ENCODE measurements at regions not wholly inside any gene's neighbourhood (a gene's known extent, or its start where the extent isn't known, plus 50 kb on each side); places are given as distances from the start of the nearest gene placed in this dataset.

GRCh38 chr6:156718647-156719394 is 58.4 kb upstream of the ARID1B start:
- Histone ChIP-seq H3K4me3 (no peak overlapping the region), H3K4me1 (peaks cover 0 to 25% (median 24%) of the 10 kb centered on the region in 4 donors), H3K27ac (peak overlapping the region; percentile 80 to 92 (median 90)), H3K9me3 (no peaks in the 10 kb centered on the region), H3K27me3 (no peaks in the 10 kb centered on the region), H3K36me3 (no peaks in the 10 kb centered on the region)
- DNase-seq = peak; percentile 68
- 85 to 93% methylated on average over 18 of the region's 18 CpGs for WGBS, 2 donors
- no peak for TF ChIP-seq EP300 (IDR thresholded peaks at IDR 0.05)
- TF ChIP-seq POLR2A (IDR thresholded peaks at IDR 0.05) = no peak
- no peak for TF ChIP-seq POLR2AphosphoS5 (IDR thresholded peaks at IDR 0.05)
- no peak for TF ChIP-seq CTCF (IDR thresholded peaks at IDR 0.05)
- intact Hi-C loops (cut with DNase I) = no loop called here

- no peak for TF ChIP-seq POLR2A (IDR thresholded peaks at IDR 0.05)
- peaks cover 0 to 25% (median 24%) of the 10 kb centered on the region in 4 donors for H3K4me1 ChIP-seq
Observed at GRCh38 chr6:156717542-156717941, 59.6 kb upstream of the ARID1B start.

GRCh38 chr6:156715839-156716238 is 61.3 kb upstream of the ARID1B start:
- TF ChIP-seq CTCF (IDR thresholded peaks at IDR 0.05) (no peak), POLR2A (IDR thresholded peaks at IDR 0.05) (no peak), POLR2AphosphoS5 (IDR thresholded peaks at IDR 0.05) (no peak)
- H3K36me3 ChIP-seq = no peaks in the 10 kb centered on the region
- no peaks in the 10 kb centered on the region for H3K9me3 ChIP-seq
- no peaks in the 10 kb centered on the region for H3K27me3 ChIP-seq
- H3K4me1 ChIP-seq = peaks cover 0 to 19% (median 16%) of the 10 kb centered on the region in 4 donors
- H3K27ac ChIP-seq = no peak overlapping the region
- no peak for DNase-seq
- 57 to 83% methylated on average over 5 of the region's 5 CpGs for WGBS, 2 donors
- no peak overlapping the region for H3K4me3 ChIP-seq
- intact Hi-C loops (cut with DNase I) = no loop called here

More at GRCh38 chr6:156717542-156717941, 59.6 kb upstream of the ARID1B start:
- Histone ChIP-seq H3K4me3 (no peak overlapping the region), H3K36me3 (no peaks in the 10 kb centered on the region), H3K27ac (no peak overlapping the region), H3K9me3 (no peaks in the 10 kb centered on the region), H3K27me3 (no peaks in the 10 kb centered on the region)
- intact Hi-C loops (cut with DNase I) = no loop called here
- 80 to 88% methylated on average over 5 of the region's 5 CpGs for WGBS, 2 donors
- DNase-seq = no peak

GRCh38 chr6:156713548-156713947 is 63.6 kb upstream of the ARID1B start:
- no peaks in the 10 kb centered on the region for H3K9me3 ChIP-seq
- H3K27me3 ChIP-seq = no peaks in the 10 kb centered on the region
- TF ChIP-seq CTCF (IDR thresholded peaks at IDR 0.05) = no peak
- TF ChIP-seq POLR2A (IDR thresholded peaks at IDR 0.05) = no peak
- TF ChIP-seq EP300 (IDR thresholded peaks at IDR 0.05) = no peak
- TF ChIP-seq POLR2AphosphoS5 (IDR thresholded peaks at IDR 0.05) = no peak
- no peak overlapping the region for H3K27ac ChIP-seq
- no peaks in the 10 kb centered on the region for H3K4me1 ChIP-seq
- intact Hi-C loops (cut with DNase I) = no loop called here
- no peak for DNase-seq
- H3K4me3 ChIP-seq = no peak overlapping the region
- WGBS, 2 donors = 77 to 85% methylated on average over 5 of the region's 5 CpGs
- no peaks in the 10 kb centered on the region for H3K36me3 ChIP-seq

- H3K4me1 ChIP-seq = no peaks in the 10 kb centered on the region
- no peaks in the 10 kb centered on the region for H3K36me3 ChIP-seq
- H3K27ac ChIP-seq = no peak overlapping the region
- 69 to 79% methylated on average over 4 of the region's 4 CpGs for WGBS, 2 donors
- TF ChIP-seq CTCF (IDR thresholded peaks at IDR 0.05) = no peak
- TF ChIP-seq POLR2AphosphoS5 (IDR thresholded peaks at IDR 0.05) = no peak
- no peak for TF ChIP-seq POLR2A (IDR thresholded peaks at IDR 0.05)
- TF ChIP-seq EP300 (IDR thresholded peaks at IDR 0.05) = no peak
- H3K27me3 ChIP-seq = no peaks in the 10 kb centered on the region
- H3K4me3 ChIP-seq = no peak overlapping the region
- no peak for DNase-seq
- no peaks in the 10 kb centered on the region for H3K9me3 ChIP-seq
- intact Hi-C loops (cut with DNase I) = no loop called here
Observed at GRCh38 chr6:156710479-156710878, 66.7 kb upstream of the ARID1B start.

Measured in sigmoid colon (tissue), 6 donors.